Peyer's patch (tissue), 4 donors: ENCODE measurements at regions not wholly inside any gene's neighbourhood (a gene's known extent, or its start where the extent isn't known, plus 50 kb on each side); places are given as distances from the start of the nearest gene placed in this dataset.
"Not testable (repeated sequence)": the region's sequence is repeated elsewhere in the genome, so short reads cannot be mapped to it uniquely, and the experiment has no call there.

Experiments used
- DNase-seq, 3 donors: peaks; one replicate each; pipeline ENCODE4 v3.0.0-alpha.2; 2017 to 2019
- H3K27ac ChIP-seq, 4 donors: fragments of 200-600 bp; sonication (generic); one replicate each; pipeline ENCODE4 v1.5.1; 2016 to 2019
- H3K27me3 ChIP-seq, 2 donors: fragments of 200-600 bp; sonication (generic); one replicate each; pipeline ENCODE4 v1.5.1; 2019
- H3K36me3 ChIP-seq, 3 donors: fragments of 200-600 bp; sonication (generic); one replicate each; pipeline ENCODE4 v1.5.1; 2016 to 2019
- H3K4me1 ChIP-seq, 4 donors: fragments of 200-600 bp; sonication (generic); one replicate each; pipeline ENCODE4 v1.5.1; 2016 to 2019
- H3K4me3 ChIP-seq, 4 donors: fragments of 200-600 bp; sonication (generic); 1 replicate in 3 of 4; 2 replicates in 1 of 4; pipeline ENCODE4 v1.5.1; 2016 to 2019; ENCODE audit warnings: mild to moderate bottlenecking in 1 of 4
- H3K9me3 ChIP-seq, 4 donors: fragments of 200-600 bp; sonication (generic); one replicate each; pipeline ENCODE4 v1.5.1; 2016 to 2019; ENCODE audit warnings: mild to moderate bottlenecking in 1 of 4
- POLR2A ChIP-seq, 2 donors: fragments of 450-650 bp; IDR thresholded peaks; one replicate each; pipeline ENCODE4 v1.5.1; 2017; ENCODE audit warnings: antibody characterized with exemption in 2 of 2, mild to moderate bottlenecking in 2 of 2, moderate library complexity in 2 of 2
- TF ChIP-seq, protein P1 (sequence below), 6 experiments: fragments of 450-650 bp in 4 of 6; fragments of 200-600 bp in 2 of 6; sonication (generic) in 1 of 6; IDR thresholded peaks; one replicate each; pipeline ENCODE4 v1.5.1; 2017 to 2019; ENCODE audit warnings: antibody characterized with exemption in 6 of 6, mild to moderate bottlenecking in 3 of 6, moderate library complexity in 1 of 6

DNA sequence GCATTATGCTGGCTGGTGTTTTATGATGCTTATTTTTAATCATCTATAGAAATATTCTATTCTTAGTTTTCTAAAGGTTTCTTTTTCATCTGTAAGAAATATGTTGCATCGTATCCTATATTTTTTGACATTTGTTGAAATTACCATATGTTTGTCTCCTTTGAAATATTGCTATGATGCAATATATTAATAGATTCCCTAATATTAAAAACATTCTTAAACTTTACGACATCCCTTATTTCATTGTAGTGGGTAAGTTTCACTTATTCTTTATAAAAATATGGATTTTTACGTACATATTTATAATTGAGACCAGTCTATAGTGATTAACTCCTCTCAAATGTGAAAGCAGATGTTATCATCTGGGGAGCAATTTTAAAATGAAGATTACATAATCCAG lies 258.2 kb upstream of the DUSP10 start:
- Histone ChIP-seq H3K27me3 (no peaks in the 10 kb centered on the region), H3K36me3 (no peaks in the 10 kb centered on the region), H3K9me3 (no peaks in the 10 kb centered on the region), H3K4me3 (no peak overlapping the region), H3K27ac (no peak overlapping the region), H3K4me1 (no peaks in the 10 kb centered on the region)
- no peak for DNase-seq
- TF ChIP-seq, protein P1, sequence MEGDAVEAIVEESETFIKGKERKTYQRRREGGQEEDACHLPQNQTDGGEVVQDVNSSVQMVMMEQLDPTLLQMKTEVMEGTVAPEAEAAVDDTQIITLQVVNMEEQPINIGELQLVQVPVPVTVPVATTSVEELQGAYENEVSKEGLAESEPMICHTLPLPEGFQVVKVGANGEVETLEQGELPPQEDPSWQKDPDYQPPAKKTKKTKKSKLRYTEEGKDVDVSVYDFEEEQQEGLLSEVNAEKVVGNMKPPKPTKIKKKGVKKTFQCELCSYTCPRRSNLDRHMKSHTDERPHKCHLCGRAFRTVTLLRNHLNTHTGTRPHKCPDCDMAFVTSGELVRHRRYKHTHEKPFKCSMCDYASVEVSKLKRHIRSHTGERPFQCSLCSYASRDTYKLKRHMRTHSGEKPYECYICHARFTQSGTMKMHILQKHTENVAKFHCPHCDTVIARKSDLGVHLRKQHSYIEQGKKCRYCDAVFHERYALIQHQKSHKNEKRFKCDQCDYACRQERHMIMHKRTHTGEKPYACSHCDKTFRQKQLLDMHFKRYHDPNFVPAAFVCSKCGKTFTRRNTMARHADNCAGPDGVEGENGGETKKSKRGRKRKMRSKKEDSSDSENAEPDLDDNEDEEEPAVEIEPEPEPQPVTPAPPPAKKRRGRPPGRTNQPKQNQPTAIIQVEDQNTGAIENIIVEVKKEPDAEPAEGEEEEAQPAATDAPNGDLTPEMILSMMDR (IDR thresholded peaks at IDR 0.05): no peak
- TF ChIP-seq POLR2A (IDR thresholded peaks at IDR 0.05): no peak

DNA sequence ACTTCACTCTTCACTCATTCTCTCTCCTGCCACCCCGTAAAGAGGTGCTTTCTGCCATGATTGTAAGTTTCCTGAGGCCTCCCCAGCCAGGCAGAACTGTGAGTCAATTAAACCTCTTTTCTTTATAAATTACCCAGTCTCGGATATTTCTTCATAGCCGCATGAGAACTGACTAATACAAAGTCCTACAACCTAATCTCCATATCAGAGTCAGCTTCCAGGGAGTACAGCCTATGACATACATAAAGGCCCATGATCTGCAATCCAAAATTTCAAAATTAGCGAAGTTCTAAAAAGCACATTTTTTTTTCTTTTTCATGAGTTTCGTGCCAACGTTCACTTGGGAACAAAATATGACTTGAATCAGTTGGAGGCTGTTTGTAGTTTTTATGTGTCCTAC lies 256.9 kb upstream of the DUSP10 start:
- Histone ChIP-seq H3K27me3 (no peaks in the 10 kb centered on the region), H3K27ac (no peak overlapping the region), H3K9me3 (no peaks in the 10 kb centered on the region), H3K4me1 (no peaks in the 10 kb centered on the region), H3K36me3 (no peaks in the 10 kb centered on the region), H3K4me3 (no peak overlapping the region)
- TF ChIP-seq, protein P1 (IDR thresholded peaks at IDR 0.05): no peak
- no peak for TF ChIP-seq POLR2A (IDR thresholded peaks at IDR 0.05)
- DNase-seq: no peak

DNA sequence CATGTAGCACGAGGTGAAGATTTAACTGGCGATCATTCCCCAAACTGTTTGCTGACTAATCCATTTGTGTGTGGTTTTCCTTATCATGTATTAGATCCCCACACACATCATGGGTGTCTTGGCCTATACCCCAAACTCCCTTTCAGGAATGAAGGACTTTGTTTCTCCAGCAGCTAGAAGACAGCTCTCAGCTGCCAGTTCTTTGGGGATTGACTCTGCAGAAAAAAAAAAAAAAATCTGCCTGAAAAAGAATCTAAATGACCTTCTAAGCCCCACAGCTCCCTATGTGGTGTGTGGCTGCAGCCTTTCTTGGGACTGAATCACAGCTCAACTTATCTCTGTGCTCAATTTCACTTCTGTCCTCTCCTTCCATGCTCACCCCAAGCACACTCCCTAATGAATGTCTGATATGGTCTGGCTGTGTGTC lies 256.3 kb upstream of the DUSP10 start:
- Histone ChIP-seq H3K27ac (no peak overlapping the region), H3K4me3 (no peak overlapping the region), H3K9me3 (no peaks in the 10 kb centered on the region), H3K27me3 (no peaks in the 10 kb centered on the region), H3K4me1 (no peaks in the 10 kb centered on the region), H3K36me3 (no peaks in the 10 kb centered on the region)
- DNase-seq: no peak
- TF ChIP-seq POLR2A (IDR thresholded peaks at IDR 0.05): no peak
- TF ChIP-seq, protein P1 (IDR thresholded peaks at IDR 0.05): no peak

DNA sequence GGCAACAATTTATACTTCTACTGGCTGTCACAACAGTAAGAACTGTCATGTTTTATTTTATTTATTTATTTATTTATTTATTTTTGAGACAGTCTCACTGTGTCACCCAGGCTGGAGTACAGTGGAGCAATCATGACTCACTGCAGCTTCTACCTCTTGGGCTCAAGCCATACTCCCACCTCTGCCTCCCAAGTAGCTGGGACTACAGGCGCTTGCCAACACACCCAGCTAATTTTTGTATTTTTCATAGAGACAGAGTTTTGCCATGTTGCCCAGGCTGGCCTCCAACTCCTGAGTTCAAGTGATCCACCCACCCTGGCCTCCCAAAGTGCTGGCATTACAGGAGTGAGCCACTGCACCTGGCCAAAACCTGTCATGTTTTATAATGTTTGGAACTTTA lies 255.1 kb upstream of the DUSP10 start:
- H3K9me3 ChIP-seq, H3K27me3 ChIP-seq, H3K4me1 ChIP-seq, H3K4me3 ChIP-seq, DNase-seq, H3K36me3 ChIP-seq, H3K27ac ChIP-seq: not testable (repeated sequence)

DNA sequence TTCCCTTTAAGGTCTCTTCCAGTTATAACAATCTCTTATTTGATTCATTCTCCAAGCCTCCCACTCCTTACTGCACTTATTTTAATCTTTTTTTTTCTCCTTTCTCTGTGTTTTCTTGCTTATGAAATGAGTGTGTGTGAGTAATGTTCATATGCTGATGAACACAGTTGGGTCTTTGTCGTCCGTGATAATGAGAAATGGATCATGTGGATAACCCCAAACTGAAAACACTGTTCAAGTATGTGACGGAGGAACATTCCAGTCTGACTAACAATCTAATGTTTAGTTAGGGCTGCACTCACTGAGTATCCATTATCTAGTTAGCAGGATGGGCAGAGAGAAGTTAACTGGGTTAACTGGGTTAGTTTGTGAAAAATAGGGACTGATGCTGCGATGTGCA lies 253.1 kb upstream of the DUSP10 start:
- no peak overlapping the region for H3K27ac ChIP-seq
- H3K9me3 ChIP-seq: no peaks in the 10 kb centered on the region
- TF ChIP-seq, protein P1 (IDR thresholded peaks at IDR 0.05): no peak
- TF ChIP-seq POLR2A (IDR thresholded peaks at IDR 0.05): no peak
- DNase-seq: no peak
- H3K36me3 ChIP-seq: no peaks in the 10 kb centered on the region
- no peaks in the 10 kb centered on the region for H3K4me1 ChIP-seq
- H3K4me3 ChIP-seq: no peak overlapping the region
- H3K27me3 ChIP-seq: no peaks in the 10 kb centered on the region

DNA sequence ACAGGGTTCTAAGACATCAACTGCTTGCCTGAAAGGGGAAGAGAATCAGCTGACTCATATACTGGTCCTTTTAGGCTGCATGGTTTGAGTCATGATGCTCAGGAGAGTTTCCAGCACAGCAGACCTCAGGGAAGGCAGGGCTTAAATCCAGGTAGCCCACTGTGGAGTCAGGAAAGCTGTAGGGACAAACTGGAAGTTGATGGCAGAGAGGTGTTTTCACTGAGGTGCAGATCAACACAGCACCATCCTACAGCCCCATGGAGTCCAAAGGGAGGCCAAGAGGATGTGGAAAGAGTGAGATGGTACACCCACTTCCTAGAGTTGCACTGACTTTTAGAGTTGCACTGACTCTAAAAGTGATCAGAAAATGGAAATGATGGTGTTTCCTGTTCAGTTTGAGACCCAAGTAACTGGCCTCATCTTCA lies 252.4 kb upstream of the DUSP10 start:
- no peaks in the 10 kb centered on the region for H3K27me3 ChIP-seq
- no peak overlapping the region for H3K27ac ChIP-seq
- no peaks in the 10 kb centered on the region for H3K9me3 ChIP-seq
- no peak overlapping the region for H3K4me3 ChIP-seq
- H3K36me3 ChIP-seq: no peaks in the 10 kb centered on the region
- DNase-seq: no peak
- no peaks in the 10 kb centered on the region for H3K4me1 ChIP-seq
- TF ChIP-seq, protein P1 (IDR thresholded peaks at IDR 0.05): no peak
- TF ChIP-seq POLR2A (IDR thresholded peaks at IDR 0.05): no peak
